WTC11 (cell line): ENCODE measurements at regions not wholly inside any gene's neighbourhood (a gene's known extent, or its start where the extent isn't known, plus 50 kb on each side); places are given as distances from the start of the nearest gene placed in this dataset.

Experiments used
- CREB1 ChIP-seq: sonication (generic); formaldehyde crosslinking; IDR thresholded peaks from 2 replicates; pipeline ENCODE4 v1.8.0; 2023; ENCODE audit warnings: mild to moderate bottlenecking, missing genetic modification reagents
- IRF2 ChIP-seq: sonication (generic); formaldehyde crosslinking; IDR thresholded peaks from 2 replicates; pipeline ENCODE4 v1.8.0; 2022; ENCODE audit warnings: low read depth, missing genetic modification reagents, borderline replicate concordance
- TF ChIP-seq, protein P1 (sequence below): fragments of 200-600 bp; IDR thresholded peaks from 2 replicates; pipeline ENCODE4 v1.8.0; 2022; ENCODE audit warnings: antibody characterized with exemption
- TF ChIP-seq, protein P2 (sequence below): sonication (generic); formaldehyde crosslinking; conservative IDR thresholded peaks from 2 replicates; pipeline ENCODE4 v1.8.1; 2022; ENCODE audit warnings: mild to moderate bottlenecking, missing genetic modification reagents

DNA sequence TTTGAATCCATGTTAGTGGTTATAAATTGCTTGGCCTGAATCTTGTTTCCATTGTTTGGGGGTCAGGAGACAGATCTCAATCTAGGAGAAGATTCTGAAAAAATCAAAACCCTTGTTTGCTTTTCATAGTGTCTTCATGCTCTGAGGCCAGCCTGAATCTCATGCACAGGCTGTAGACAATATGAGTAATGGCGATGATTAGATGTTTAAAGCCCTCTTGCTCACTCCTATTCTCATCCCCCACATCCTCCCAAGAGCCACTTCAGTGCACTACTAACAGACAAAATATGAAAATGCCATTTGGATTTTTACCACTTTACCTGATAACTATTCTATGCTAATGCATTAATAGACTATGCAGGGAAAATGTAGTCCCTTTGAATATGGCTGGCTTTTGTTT, 129.4 kb downstream of the NUDT12 start:
- no peak for TF ChIP-seq IRF2 (CRISPR knock-in tag)
- TF ChIP-seq, protein P1, sequence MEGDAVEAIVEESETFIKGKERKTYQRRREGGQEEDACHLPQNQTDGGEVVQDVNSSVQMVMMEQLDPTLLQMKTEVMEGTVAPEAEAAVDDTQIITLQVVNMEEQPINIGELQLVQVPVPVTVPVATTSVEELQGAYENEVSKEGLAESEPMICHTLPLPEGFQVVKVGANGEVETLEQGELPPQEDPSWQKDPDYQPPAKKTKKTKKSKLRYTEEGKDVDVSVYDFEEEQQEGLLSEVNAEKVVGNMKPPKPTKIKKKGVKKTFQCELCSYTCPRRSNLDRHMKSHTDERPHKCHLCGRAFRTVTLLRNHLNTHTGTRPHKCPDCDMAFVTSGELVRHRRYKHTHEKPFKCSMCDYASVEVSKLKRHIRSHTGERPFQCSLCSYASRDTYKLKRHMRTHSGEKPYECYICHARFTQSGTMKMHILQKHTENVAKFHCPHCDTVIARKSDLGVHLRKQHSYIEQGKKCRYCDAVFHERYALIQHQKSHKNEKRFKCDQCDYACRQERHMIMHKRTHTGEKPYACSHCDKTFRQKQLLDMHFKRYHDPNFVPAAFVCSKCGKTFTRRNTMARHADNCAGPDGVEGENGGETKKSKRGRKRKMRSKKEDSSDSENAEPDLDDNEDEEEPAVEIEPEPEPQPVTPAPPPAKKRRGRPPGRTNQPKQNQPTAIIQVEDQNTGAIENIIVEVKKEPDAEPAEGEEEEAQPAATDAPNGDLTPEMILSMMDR = no peak
- TF ChIP-seq CREB1 (CRISPR knock-in tag) = no peak
- TF ChIP-seq, protein P2, sequence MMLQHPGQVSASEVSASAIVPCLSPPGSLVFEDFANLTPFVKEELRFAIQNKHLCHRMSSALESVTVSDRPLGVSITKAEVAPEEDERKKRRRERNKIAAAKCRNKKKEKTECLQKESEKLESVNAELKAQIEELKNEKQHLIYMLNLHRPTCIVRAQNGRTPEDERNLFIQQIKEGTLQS (CRISPR knock-in tag) = no peak
